ENCODE measurements at regions not wholly inside any gene's neighbourhood (a gene's known extent, or its start where the extent isn't known, plus 50 kb on each side); places are given as distances from the start of the nearest gene placed in this dataset.
"Not testable (repeated sequence)": the region's sequence is repeated elsewhere in the genome, so short reads cannot be mapped to it uniquely, and the experiment has no call there.

DNA sequence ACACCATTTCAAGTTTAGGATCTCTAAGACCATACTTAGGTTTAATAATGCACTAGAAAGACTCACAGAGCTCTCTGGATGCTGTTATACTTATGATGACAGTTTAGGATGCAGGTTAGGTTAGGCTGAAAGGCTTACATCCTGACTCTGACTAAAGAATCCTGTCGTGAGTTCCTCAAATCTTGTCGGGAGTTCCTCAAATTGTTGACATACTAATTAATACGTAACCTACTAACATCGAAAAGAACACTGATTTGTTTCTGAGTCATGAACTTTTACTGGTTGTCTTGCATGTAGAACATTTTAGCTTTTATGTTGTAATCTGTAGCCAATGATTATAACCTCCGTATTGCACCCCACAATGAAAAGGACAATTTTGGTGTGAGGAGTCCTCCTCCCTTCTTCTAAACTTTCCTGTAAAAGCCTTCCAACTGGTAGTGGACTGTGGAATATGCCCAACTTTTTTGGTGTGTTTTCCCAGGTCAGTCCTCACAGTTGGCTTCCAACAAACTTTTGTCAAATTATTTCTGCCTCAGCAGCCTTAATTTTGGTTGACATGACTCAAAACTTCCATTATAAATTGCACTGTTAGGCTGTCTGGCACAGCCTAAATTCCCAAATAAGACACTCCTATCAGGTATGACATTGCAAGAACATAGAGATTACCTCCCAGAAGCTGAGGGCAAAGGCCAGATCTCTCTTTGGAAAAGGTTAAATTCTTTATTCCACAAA is 107.9 kb upstream of the PALMD start:
- Mint-ChIP-seq H3K27me3 (ENCODE audit: low read depth) (no peaks in the 10 kb centered on the region), H3K9me3 (no peaks in the 10 kb centered on the region), H3K36me3 (ENCODE audit: low read depth) (no peaks in the 10 kb centered on the region), H3K4me1 (ENCODE audit: low read depth) (no peaks in the 10 kb centered on the region), H3K27ac (no peak overlapping the region), H3K4me3 (ENCODE audit: low read depth) (no peak overlapping the region)
- intact Hi-C loops (cut with micrococcal nuclease) = no loop called here
- no peak for DNase-seq (ENCODE audit: low spot score)

DNA sequence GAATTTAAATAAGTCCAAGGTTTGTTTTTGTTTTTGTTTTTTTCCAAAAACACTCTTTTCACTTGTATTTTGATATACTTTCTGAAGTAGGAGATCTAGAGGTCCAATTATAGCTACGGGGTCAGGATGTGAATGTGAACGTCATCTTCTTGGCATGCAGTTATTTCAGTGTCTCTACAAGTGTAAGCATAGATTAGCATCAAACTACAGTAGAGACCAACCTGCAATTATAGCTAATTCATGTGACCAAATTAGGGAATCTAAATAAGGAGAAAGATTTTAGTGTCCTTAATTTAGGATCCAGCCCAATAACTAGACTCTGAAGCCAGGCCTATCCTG is 107.3 kb upstream of the PALMD start:
- Mint-ChIP-seq H3K4me3 (ENCODE audit: low read depth) (no peak overlapping the region), H3K27ac (no peak overlapping the region), H3K9me3 (no peaks in the 10 kb centered on the region), H3K27me3 (ENCODE audit: low read depth) (no peaks in the 10 kb centered on the region), H3K36me3 (ENCODE audit: low read depth) (no peaks in the 10 kb centered on the region), H3K4me1 (ENCODE audit: low read depth) (no peaks in the 10 kb centered on the region)
- no peak for DNase-seq (ENCODE audit: low spot score)
- intact Hi-C loops (cut with micrococcal nuclease) = no loop called here

DNA sequence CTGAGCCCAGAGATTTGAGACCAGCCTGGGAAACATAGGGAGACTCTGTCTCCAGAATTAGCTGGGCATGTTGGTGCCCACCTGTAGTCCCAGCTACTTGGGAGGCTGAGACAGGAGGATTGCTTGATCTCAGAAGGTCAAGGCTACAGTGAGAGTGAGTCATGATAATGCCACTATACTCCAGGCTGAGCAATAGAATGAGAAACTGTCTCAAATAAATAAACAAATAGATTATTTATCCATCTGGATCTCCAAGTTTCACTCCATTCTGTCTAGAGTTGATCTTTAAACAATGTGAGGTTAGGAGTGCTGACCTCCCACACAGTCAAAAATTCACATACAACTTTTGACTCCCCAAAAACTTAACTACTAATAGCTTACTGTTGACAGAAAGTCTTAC is 106.8 kb upstream of the PALMD start:
- no peaks in the 10 kb centered on the region for H3K27me3 Mint-ChIP-seq (ENCODE audit: low read depth)
- H3K4me3 Mint-ChIP-seq (ENCODE audit: low read depth) = no peak overlapping the region
- no peaks in the 10 kb centered on the region for H3K36me3 Mint-ChIP-seq (ENCODE audit: low read depth)
- no peak overlapping the region for H3K27ac Mint-ChIP-seq
- H3K9me3 Mint-ChIP-seq = no peaks in the 10 kb centered on the region
- intact Hi-C loops (cut with micrococcal nuclease) = no loop called here
- no peaks in the 10 kb centered on the region for H3K4me1 Mint-ChIP-seq (ENCODE audit: low read depth)
- no peak for DNase-seq (ENCODE audit: low spot score)

DNA sequence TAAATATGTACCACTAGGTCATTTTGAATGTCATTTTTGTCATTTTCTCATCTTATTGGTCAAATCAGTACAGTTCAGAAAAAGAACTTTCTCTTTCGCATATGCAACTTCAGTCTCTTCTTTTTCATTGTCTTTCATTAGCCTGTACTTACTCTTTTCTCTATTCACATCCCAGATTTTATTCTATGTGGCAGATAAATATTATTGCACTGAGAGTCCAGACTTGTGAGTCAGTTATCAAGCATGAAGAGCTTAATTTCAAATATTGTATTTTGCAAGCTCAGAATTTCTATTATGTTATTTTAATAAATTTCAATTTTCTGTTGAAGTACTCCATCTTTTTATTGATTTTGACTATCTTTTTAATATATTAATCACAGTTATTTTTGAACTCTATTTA is 105.2 kb upstream of the PALMD start:
- intact Hi-C loops (cut with micrococcal nuclease) = no loop called here
- Mint-ChIP-seq H3K9me3 (no peaks in the 10 kb centered on the region), H3K36me3 (ENCODE audit: low read depth) (no peaks in the 10 kb centered on the region), H3K4me1 (ENCODE audit: low read depth) (no peaks in the 10 kb centered on the region), H3K27me3 (ENCODE audit: low read depth) (no peaks in the 10 kb centered on the region), H3K4me3 (ENCODE audit: low read depth) (no peak overlapping the region), H3K27ac (no peak overlapping the region)
- DNase-seq (ENCODE audit: low spot score) = no peak

DNA sequence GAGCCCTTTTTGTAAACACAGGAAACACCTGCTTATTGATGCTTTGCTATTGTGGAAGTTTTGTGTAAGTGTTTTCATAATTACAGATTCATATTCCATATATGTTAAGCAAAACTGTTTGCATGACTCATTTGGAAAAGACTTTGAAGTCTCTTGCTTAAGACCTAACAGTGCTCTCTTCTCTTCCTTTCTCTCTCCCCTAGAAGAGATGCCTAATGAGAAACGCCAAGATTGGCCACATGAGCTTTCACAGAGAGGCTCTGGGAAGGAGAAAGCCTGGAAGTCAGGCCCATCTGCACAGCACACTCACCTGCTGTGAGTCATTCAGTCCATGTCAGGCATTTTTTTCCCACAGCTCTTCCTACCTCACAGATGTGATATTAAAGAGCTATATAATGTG is 101.6 kb upstream of the PALMD start:
- Mint-ChIP-seq H3K4me3 (ENCODE audit: low read depth) (no peak overlapping the region), H3K36me3 (ENCODE audit: low read depth) (no peaks in the 10 kb centered on the region), H3K9me3 (no peaks in the 10 kb centered on the region), H3K4me1 (ENCODE audit: low read depth) (no peaks in the 10 kb centered on the region), H3K27me3 (ENCODE audit: low read depth) (no peaks in the 10 kb centered on the region), H3K27ac (no peak overlapping the region)
- intact Hi-C loops (cut with micrococcal nuclease) = no loop called here
- no peak for DNase-seq (ENCODE audit: low spot score)

DNA sequence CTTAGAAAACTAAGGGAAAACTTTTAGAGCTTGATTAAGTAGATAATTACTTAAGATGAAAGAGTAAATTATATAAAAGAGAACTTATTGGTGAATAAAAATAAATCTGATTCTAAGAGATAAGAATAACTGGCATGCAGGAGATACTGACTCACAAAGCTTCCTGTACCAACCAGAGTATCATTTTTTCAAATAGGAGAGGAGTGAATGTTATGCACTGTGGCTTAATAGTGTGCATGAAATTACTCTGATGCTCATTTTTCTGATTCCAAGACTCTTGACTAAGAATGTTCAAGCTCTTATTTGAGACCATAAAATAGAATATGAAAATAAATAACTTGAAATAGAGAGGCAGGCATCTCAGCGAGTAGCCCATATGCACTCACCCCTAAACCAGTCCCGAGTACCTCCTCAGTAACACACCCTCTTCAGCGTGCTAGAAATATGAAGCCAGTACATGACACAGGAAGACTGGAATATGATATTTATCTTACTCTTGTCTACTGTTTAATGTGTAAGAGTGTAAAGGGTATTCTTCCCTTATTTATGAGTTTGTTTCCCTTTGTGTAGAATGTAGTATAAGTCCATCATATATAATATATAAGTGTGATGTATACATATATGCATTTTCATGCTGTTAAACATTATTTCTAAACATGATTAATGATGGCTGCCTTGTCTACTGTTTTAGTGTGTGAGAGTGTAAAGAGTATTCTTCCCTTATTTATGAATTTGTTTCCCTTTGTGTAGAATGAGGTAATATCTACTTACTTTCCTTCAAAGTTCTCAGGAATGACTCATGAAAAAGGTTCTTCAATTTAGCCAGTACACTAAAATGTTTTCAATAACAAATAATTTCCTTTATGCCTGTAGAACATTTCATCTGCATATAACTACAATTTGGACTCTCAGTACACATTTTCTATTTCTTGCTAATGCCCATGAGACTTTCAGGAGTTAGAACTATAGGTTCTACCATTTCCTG is 99.2 kb upstream of the PALMD start:
- DNase-seq (ENCODE audit: low spot score) = no peak
- no peaks in the 10 kb centered on the region for H3K4me1 Mint-ChIP-seq (ENCODE audit: low read depth)
- H3K4me3 Mint-ChIP-seq (ENCODE audit: low read depth) = no peak overlapping the region
- H3K36me3 Mint-ChIP-seq (ENCODE audit: low read depth) = no peaks in the 10 kb centered on the region
- no peaks in the 10 kb centered on the region for H3K27me3 Mint-ChIP-seq (ENCODE audit: low read depth)
- no peak overlapping the region for H3K27ac Mint-ChIP-seq
- intact Hi-C loops (cut with micrococcal nuclease) = no loop called here
- no peaks in the 10 kb centered on the region for H3K9me3 Mint-ChIP-seq

DNA sequence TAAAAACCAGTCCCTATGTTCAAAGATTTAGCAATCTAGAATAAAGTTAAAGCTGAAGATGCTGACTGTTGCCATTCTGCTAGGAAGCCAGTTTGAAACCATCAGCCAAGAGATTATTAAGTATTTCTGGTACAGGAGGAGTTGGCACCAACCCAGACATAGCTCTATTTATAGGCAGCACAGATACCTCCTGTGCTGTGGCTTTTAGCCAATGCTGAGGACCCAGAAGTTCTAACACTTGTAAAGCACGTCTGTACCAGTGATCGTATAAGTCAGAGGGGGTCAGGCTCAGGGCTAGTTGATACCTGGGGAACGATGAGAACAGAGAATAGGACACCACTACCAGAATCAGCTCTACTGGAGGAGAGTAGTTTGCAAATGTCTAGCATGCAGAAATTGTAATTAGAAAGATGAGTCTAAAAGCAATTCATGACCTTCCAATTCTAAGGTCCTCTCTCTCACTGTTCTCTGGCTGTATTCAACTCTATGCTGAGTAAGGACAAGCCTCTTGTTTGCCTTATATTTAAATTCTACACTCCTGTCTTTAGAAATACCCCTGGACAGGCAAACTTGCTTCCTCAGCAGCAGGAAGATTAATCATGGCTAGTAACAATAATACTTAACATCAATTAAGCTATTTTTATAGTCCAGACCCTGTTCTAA is 96.8 kb upstream of the PALMD start:
- intact Hi-C loops (cut with micrococcal nuclease) = no loop called here
- Mint-ChIP-seq H3K27me3 (ENCODE audit: low read depth) (no peaks in the 10 kb centered on the region), H3K4me1 (ENCODE audit: low read depth) (no peaks in the 10 kb centered on the region), H3K4me3 (ENCODE audit: low read depth) (no peak overlapping the region), H3K9me3 (no peaks in the 10 kb centered on the region), H3K27ac (no peak overlapping the region), H3K36me3 (ENCODE audit: low read depth) (no peaks in the 10 kb centered on the region)
- DNase-seq (ENCODE audit: low spot score) = no peak

DNA sequence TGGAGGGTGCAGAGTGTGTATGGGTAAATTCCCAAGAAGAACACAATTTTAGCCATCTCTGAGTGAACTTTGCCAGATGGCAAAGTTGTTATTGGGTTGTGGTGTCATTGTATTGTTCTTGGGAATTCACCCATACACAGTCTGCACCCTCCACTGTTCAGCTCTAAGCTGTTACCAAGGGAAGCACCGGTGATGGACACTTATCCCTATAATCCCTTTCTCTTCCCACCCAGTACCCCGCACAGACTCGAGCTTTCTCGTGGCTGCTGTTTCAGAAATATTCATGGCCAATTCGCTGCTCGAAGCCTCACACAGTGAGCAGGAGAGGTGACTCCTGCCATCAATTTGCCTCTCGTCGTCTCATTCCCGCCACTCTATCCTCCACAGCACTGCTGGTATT is 95.7 kb upstream of the PALMD start:
- Mint-ChIP-seq H3K27me3 (ENCODE audit: low read depth) (no peaks in the 10 kb centered on the region), H3K27ac (no peak overlapping the region), H3K36me3 (ENCODE audit: low read depth) (no peaks in the 10 kb centered on the region), H3K4me3 (ENCODE audit: low read depth) (no peak overlapping the region), H3K4me1 (ENCODE audit: low read depth) (no peaks in the 10 kb centered on the region), H3K9me3 (no peaks in the 10 kb centered on the region)
- no peak for DNase-seq (ENCODE audit: low spot score)
- intact Hi-C loops (cut with micrococcal nuclease) = no loop called here

DNA sequence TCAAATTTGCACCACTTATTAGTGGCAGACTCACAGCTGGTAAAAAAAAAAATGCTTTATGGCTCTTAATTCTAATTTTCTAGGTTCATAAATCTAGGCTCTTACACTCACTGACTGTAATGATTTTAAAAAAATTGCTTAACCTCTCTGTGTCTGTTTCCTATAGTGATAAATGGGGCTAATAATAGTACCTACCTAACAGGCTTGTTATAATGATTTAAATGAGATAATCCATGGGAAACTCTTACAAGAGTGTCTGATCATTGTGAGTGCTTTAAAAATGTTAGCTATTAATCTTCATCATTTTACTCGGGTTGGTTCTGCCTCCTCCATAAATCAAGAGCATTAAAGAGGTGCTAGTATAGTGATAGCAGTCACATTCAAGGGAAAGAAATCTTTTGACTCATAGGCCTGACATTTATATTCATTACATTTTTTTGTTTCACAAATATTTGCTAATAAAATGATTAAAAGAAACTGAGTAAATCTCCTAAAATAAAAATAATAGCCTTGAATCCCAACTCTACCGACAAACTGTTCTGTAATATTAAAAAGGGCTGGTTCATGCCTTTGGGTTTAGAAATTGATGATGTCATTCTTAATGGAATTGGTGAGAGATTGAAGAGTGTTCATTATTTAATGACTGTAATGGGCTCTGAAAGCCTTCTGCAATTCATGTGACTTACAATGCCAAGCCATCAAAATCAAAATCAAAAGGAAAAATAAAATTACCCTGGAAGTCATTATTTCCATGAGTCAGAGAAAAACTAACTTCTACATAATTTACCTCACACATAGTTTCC is 93.9 kb upstream of the PALMD start:
- no peaks in the 10 kb centered on the region for H3K36me3 Mint-ChIP-seq (ENCODE audit: low read depth)

DNA sequence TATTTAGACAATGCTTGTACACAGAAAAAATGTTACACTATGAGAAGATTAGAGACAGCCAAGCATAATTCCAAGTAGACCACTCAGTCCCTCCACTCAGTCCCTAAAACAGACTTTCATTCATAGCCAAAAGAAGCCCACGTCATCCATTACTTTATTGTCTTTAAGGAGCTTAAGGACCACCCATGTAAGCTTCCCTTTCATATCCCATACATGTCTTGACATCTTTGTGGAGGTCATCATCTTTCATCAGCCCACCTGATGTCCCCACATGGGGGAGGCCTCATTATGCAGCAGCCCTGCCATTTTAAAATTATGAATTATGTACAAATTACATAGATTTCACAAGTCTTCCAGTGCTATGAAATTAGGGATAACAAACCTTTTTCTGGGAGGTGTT is 92.6 kb upstream of the PALMD start:
- Mint-ChIP-seq H3K36me3 (ENCODE audit: low read depth) (no peaks in the 10 kb centered on the region), H3K4me3 (ENCODE audit: low read depth) (no peak overlapping the region), H3K27ac (no peak overlapping the region), H3K9me3 (no peaks in the 10 kb centered on the region), H3K27me3 (ENCODE audit: low read depth) (no peaks in the 10 kb centered on the region), H3K4me1 (ENCODE audit: low read depth) (no peaks in the 10 kb centered on the region)
- intact Hi-C loops (cut with micrococcal nuclease) = no loop called here
- DNase-seq (ENCODE audit: low spot score) = no peak

More for the DNA sequence above, 93.9 kb upstream of the PALMD start:
- Mint-ChIP-seq H3K4me3 (ENCODE audit: low read depth) (no peak overlapping the region), H3K4me1 (ENCODE audit: low read depth) (no peaks in the 10 kb centered on the region), H3K27me3 (ENCODE audit: low read depth) (no peaks in the 10 kb centered on the region), H3K27ac (no peak overlapping the region), H3K9me3 (no peaks in the 10 kb centered on the region)
- no peak for DNase-seq (ENCODE audit: low spot score)
- intact Hi-C loops (cut with micrococcal nuclease) = no loop called here

DNA sequence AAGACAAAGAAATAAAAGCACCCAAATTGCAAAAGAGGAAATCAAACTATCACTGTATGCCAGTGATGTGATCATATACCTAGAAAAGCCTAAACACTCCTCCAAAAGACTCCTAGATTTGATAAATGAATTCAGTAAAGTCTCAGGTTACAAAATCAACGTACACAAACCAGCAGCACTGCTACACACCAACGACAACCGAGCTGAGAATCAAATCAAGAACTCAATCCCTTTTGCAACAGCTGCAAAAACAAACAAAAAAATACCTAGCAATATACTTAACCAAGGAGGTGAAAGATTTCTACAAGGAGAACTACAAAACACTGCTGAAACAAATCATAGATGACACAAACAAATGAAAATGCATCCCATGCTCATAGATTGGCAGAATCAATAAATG is 92.1 kb upstream of the PALMD start:
- intact Hi-C loops (cut with micrococcal nuclease); DNase-seq (ENCODE audit: low spot score); H3K4me3 Mint-ChIP-seq (ENCODE audit: low read depth); H3K27me3 Mint-ChIP-seq (ENCODE audit: low read depth); H3K4me1 Mint-ChIP-seq (ENCODE audit: low read depth); H3K36me3 Mint-ChIP-seq (ENCODE audit: low read depth); H3K9me3 Mint-ChIP-seq; H3K27ac Mint-ChIP-seq: not testable (repeated sequence)

DNA sequence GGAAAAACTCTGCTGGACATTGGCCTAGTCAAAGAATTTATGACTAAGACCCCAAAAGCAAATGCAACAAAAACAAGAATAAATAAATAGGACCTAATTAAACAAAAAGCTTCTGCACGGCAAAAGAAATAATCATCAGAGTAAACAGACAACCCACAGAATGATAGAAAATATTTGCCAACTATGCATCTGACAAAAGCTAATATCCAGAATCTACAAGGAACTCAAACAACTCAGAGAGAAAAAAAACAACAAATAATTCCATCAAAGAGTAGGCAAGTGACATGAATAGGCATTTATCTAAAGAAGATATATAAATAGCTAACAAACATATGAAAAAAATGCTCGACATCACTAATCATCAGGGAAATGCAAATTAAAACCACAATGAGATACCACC is 91.2 kb upstream of the PALMD start:
- intact Hi-C loops (cut with micrococcal nuclease) = no loop called here
- Mint-ChIP-seq H3K36me3 (ENCODE audit: low read depth) (no peaks in the 10 kb centered on the region), H3K4me3 (ENCODE audit: low read depth) (no peak overlapping the region)

More for the DNA sequence above, 91.2 kb upstream of the PALMD start:
- no peaks in the 10 kb centered on the region for H3K4me1 Mint-ChIP-seq (ENCODE audit: low read depth)
- H3K27me3 Mint-ChIP-seq (ENCODE audit: low read depth) = no peaks in the 10 kb centered on the region
- no peak overlapping the region for H3K27ac Mint-ChIP-seq
- DNase-seq (ENCODE audit: low spot score) = no peak
- H3K9me3 Mint-ChIP-seq = no peaks in the 10 kb centered on the region
